H1 (cell line): ENCODE measurements at regions not wholly inside any gene's neighbourhood (a gene's known extent, or its start where the extent isn't known, plus 50 kb on each side); places are given as distances from the start of the nearest gene placed in this dataset.

Experiments used
- CTCF ChIA-PET: fragments of 300-600 bp; sonication (Branson Sonifier 250); formaldehyde crosslinking; loops from one replicate; lab custom pipeline; 2021; ENCODE audit not compliant: partially characterized antibody; lab: Charles Lee
- POLR2A ChIA-PET: fragments of 300-600 bp; sonication (Branson Sonifier 250); formaldehyde crosslinking; loops from one replicate; lab custom pipeline; 2021; ENCODE audit warnings: inconsistent platforms; ENCODE audit not compliant: partially characterized antibody; lab: Charles Lee
- DNase-seq, 2 experiments: peaks; one replicate each; pipeline versions ENCODE4 v3.0.0 to v3.0.0-alpha.2; 2010 to 2022; ENCODE audit warnings: low spot score in 2 of 2, low read depth in 1 of 2, mixed read lengths in 1 of 2
- FAIRE-seq: peaks from 2 replicates; lab custom pipeline; 2011; peaks lifted over from hg19 to GRCh38; lab: Jason Lieb, UNC
- H2AFZ ChIP-seq: 2 replicates; pipeline ENCODE4 v1.8.1; 2012; ENCODE audit warnings: low read length, inconsistent platforms
- H2AK5ac ChIP-seq: 2 replicates; pipeline ENCODE4 v1.6.1; 2013; ENCODE audit warnings: low read depth, low read length
- H2BK120ac ChIP-seq: replicated peaks from 2 replicates; pipeline ENCODE3; 2013; ENCODE audit warnings: low read depth, low read length, inconsistent platforms
- H2BK12ac ChIP-seq: 2 replicates; pipeline ENCODE4 v1.6.1; 2013; ENCODE audit warnings: low read depth, low read length
- H2BK15ac ChIP-seq: 2 replicates; pipeline ENCODE4 v1.6.1; 2013; ENCODE audit warnings: low read length
- H2BK20ac ChIP-seq: 2 replicates; pipeline ENCODE4 v1.6.1; 2013; ENCODE audit warnings: low read length
- H2BK5ac ChIP-seq: 2 replicates; pipeline ENCODE4 v1.6.1; 2013; ENCODE audit warnings: low read depth, low read length
- H3K14ac ChIP-seq: 2 replicates; pipeline ENCODE4 v1.6.1; 2013; ENCODE audit warnings: inconsistent platforms; ENCODE audit not compliant: insufficient read length
- H3K18ac ChIP-seq: 2 replicates; pipeline ENCODE4 v1.6.1; 2013; ENCODE audit warnings: low read length; ENCODE audit errors: extremely low read depth
- H3K23ac ChIP-seq: 2 replicates; pipeline ENCODE4 v1.6.1; 2013; ENCODE audit warnings: inconsistent platforms; ENCODE audit not compliant: insufficient read length
- H3K23me2 ChIP-seq: 2 replicates; pipeline ENCODE4 v1.6.1; 2013; ENCODE audit warnings: low read depth, low read length
- H3K27ac ChIP-seq: 2 replicates; pipeline ENCODE4 v1.6.1; 2011; ENCODE audit warnings: low read depth, low read length, inconsistent platforms
- H3K27me3 ChIP-seq, 4 experiments: replicated peaks in 1 of 4; 1 replicate in 1 of 4; 2 replicates in 3 of 4; pipeline versions ENCODE4 v1.6.1 to v1.8.1; 2011 to 2013; ENCODE audit warnings: low read length in 3 of 4, mild to moderate bottlenecking in 3 of 4, inconsistent platforms in 2 of 4, mixed read lengths in 2 of 4, moderate library complexity in 1 of 4; ENCODE audit not compliant: control insufficient read depth in 3 of 4, insufficient read depth in 3 of 4; ENCODE audit errors: extremely low read depth in 1 of 4
- H3K36me3 ChIP-seq, 4 experiments: 2 replicates each; pipeline versions ENCODE4 v1.6.1 to v1.8.1; 2011 to 2013; ENCODE audit warnings: mild to moderate bottlenecking in 4 of 4, low read length in 3 of 4, moderate library complexity in 2 of 4, control low read depth in 1 of 4, inconsistent platforms in 1 of 4; ENCODE audit not compliant: insufficient read depth in 4 of 4, control insufficient read depth in 2 of 4
- H3K4ac ChIP-seq: replicated peaks from 2 replicates; pipeline ENCODE3; 2013; ENCODE audit warnings: low read length, low read depth, mixed read lengths, inconsistent platforms; ENCODE audit not compliant: insufficient read length
- H3K4me1 ChIP-seq, 4 experiments: replicated peaks in 1 of 4; 1 replicate in 1 of 4; 2 replicates in 3 of 4; pipeline versions ENCODE4 v1.6.1 to v1.8.1; 2011 to 2013; ENCODE audit warnings: low read length in 3 of 4, inconsistent platforms in 2 of 4, mixed read lengths in 1 of 4; ENCODE audit not compliant: insufficient read depth in 4 of 4, control insufficient read depth in 3 of 4
- H3K4me2 ChIP-seq, 2 experiments: 2 replicates each; pipeline versions ENCODE4 v1.6.1 to v1.8.1; 2011 to 2013; ENCODE audit warnings: low read depth in 2 of 2, low read length in 2 of 2, control low read depth in 1 of 2, inconsistent platforms in 1 of 2, mild to moderate bottlenecking in 1 of 2; ENCODE audit not compliant: insufficient read depth in 1 of 2
- H3K4me3 ChIP-seq, 4 experiments: fragments of 200-600, 300-600 bp in 1 of 4; sonication (generic), shearing (Covaris generic), sonication (Bioruptor Twin) in 1 of 4; 2 replicates each; pipeline versions ENCODE4 v1.5.1 to v1.8.1; 2011 to 2016; ENCODE audit warnings: low read length in 4 of 4, low read depth in 3 of 4, control low read depth in 2 of 4, inconsistent platforms in 2 of 4, mild to moderate bottlenecking in 2 of 4, mixed read lengths in 1 of 4, moderate library complexity in 1 of 4; ENCODE audit not compliant: insufficient read depth in 2 of 4; ENCODE audit errors: extremely low read depth in 1 of 4
- H3K56ac ChIP-seq: replicated peaks from 2 replicates; pipeline ENCODE3; 2013; ENCODE audit warnings: low read depth, mild to moderate bottlenecking, mixed read lengths, low read length, inconsistent platforms; ENCODE audit not compliant: insufficient read length
- H3K79me1 ChIP-seq: 2 replicates; pipeline ENCODE4 v1.6.1; 2013; ENCODE audit warnings: low read depth, low read length, control low read depth
- H3K79me2 ChIP-seq, 2 experiments: 2 replicates each; pipeline versions ENCODE4 v1.6.1 to v1.8.1; 2012 to 2013; ENCODE audit warnings: low read length in 2 of 2, mild to moderate bottlenecking in 2 of 2, inconsistent platforms in 1 of 2; ENCODE audit not compliant: insufficient read depth in 2 of 2, control insufficient read depth in 1 of 2
- H3K9ac ChIP-seq, 4 experiments: replicated peaks in 1 of 4; 1 replicate in 1 of 4; 2 replicates in 3 of 4; pipeline versions ENCODE4 v1.6.1 to v1.8.1; 2011 to 2013; ENCODE audit warnings: low read depth in 3 of 4, low read length in 3 of 4, control low read depth in 2 of 4, mild to moderate bottlenecking in 2 of 4, moderate library complexity in 2 of 4, inconsistent platforms in 1 of 4; ENCODE audit errors: extremely low read depth in 1 of 4
- H3K9me3 ChIP-seq, 2 experiments: 2 replicates each; pipeline versions ENCODE4 v1.6.1 to v1.8.1; 2012 to 2013; ENCODE audit warnings: mild to moderate bottlenecking in 2 of 2, moderate library complexity in 2 of 2, control low read depth in 1 of 2, inconsistent platforms in 1 of 2, low read depth in 1 of 2, low read length in 1 of 2, mixed read lengths in 1 of 2; ENCODE audit not compliant: insufficient read depth in 2 of 2
- H4K20me1 ChIP-seq, 2 experiments: replicated peaks in 1 of 2; 2 replicates each; pipeline versions ENCODE3 to v1.8.1; 2011 to 2013; ENCODE audit warnings: inconsistent platforms in 2 of 2, low read length in 2 of 2, mild to moderate bottlenecking in 1 of 2; ENCODE audit not compliant: insufficient read depth in 2 of 2, control insufficient read depth in 1 of 2
- H4K5ac ChIP-seq: 2 replicates; pipeline ENCODE4 v1.6.1; 2013; ENCODE audit warnings: low read length, low read depth, mixed read lengths, inconsistent platforms; ENCODE audit not compliant: insufficient read length
- H4K8ac ChIP-seq: 2 replicates; pipeline ENCODE4 v1.8.0; 2013; ENCODE audit warnings: mild to moderate bottlenecking, moderate library complexity, low read length, inconsistent platforms; ENCODE audit not compliant: insufficient read depth; ENCODE audit errors: extremely low read depth
- H4K91ac ChIP-seq: replicated peaks from 2 replicates; pipeline ENCODE3; 2013; ENCODE audit warnings: low read length, mixed read lengths, inconsistent platforms; ENCODE audit not compliant: insufficient read length
- CTBP2 ChIP-seq: IDR thresholded peaks from 2 replicates; pipeline ENCODE4 v1.7.0; 2011; ENCODE audit warnings: borderline replicate concordance, mild to moderate bottlenecking, moderate library complexity, mixed read lengths, low read length; ENCODE audit not compliant: insufficient read depth, insufficient read length
- GTF2F1 ChIP-seq: IDR thresholded peaks from 2 replicates; pipeline ENCODE4 v1.6.1; 2012; ENCODE audit warnings: low read depth, low read length, improper control_type of control experiment, borderline replicate concordance
- RBBP5 ChIP-seq: IDR thresholded peaks from 2 replicates; pipeline ENCODE4 v1.7.1; 2012; ENCODE audit warnings: low read depth, mild to moderate bottlenecking, inconsistent platforms, low read length, moderate library complexity, borderline replicate concordance
- SAP30 ChIP-seq: fragments of 300-600 bp; sonication (generic); IDR thresholded peaks from 2 replicates; pipeline ENCODE4 v1.7.1; 2012; ENCODE audit warnings: low read length, moderate library complexity, mild to moderate bottlenecking, inconsistent platforms; ENCODE audit not compliant: insufficient read depth, insufficient replicate concordance
- SP1 ChIP-seq: IDR thresholded peaks from 2 replicates; pipeline ENCODE4 v1.6.1; 2011; ENCODE audit warnings: low read depth, low read length
- TAF1 ChIP-seq: IDR thresholded peaks from 2 replicates; pipeline ENCODE4 v1.6.1; 2011; ENCODE audit warnings: mild to moderate bottlenecking, low read depth, low read length
- YY1 ChIP-seq: IDR thresholded peaks from 2 replicates; pipeline ENCODE4 v1.6.1; 2011; ENCODE audit warnings: low read depth, mild to moderate bottlenecking, low read length
- WGBS, 2 experiments: shearing (Covaris generic) in 1 of 2; methylation state at CpG; one replicate each; pipeline versions ENCODE4 v1.1.6 to v1.1.7; 2013 to 2015; ENCODE audit warnings: low lambda C conversion rate in 2 of 2, mixed read lengths in 2 of 2, inconsistent platforms in 1 of 2, low coverage in 1 of 2, missing lambda C conversion rate in 1 of 2; ENCODE audit not compliant: insufficient replicate concordance in 2 of 2, insufficient coverage in 1 of 2, insufficient read length in 1 of 2; ENCODE audit errors: extremely low coverage in 1 of 2, missing lambda C conversion rate in 1 of 2; 5-methylcytosine and 5-hydroxymethylcytosine counted together
- TF ChIP-seq, protein P1 (sequence below): IDR thresholded peaks from 2 replicates; pipeline ENCODE4 v1.6.1; 2011; ENCODE audit warnings: low read depth, mild to moderate bottlenecking, low read length; ENCODE audit not compliant: insufficient read depth
- TF ChIP-seq, protein P2 (sequence below): IDR thresholded peaks from 2 replicates; pipeline ENCODE4 v1.6.1; 2012; ENCODE audit warnings: low read length, inconsistent platforms

DNA sequence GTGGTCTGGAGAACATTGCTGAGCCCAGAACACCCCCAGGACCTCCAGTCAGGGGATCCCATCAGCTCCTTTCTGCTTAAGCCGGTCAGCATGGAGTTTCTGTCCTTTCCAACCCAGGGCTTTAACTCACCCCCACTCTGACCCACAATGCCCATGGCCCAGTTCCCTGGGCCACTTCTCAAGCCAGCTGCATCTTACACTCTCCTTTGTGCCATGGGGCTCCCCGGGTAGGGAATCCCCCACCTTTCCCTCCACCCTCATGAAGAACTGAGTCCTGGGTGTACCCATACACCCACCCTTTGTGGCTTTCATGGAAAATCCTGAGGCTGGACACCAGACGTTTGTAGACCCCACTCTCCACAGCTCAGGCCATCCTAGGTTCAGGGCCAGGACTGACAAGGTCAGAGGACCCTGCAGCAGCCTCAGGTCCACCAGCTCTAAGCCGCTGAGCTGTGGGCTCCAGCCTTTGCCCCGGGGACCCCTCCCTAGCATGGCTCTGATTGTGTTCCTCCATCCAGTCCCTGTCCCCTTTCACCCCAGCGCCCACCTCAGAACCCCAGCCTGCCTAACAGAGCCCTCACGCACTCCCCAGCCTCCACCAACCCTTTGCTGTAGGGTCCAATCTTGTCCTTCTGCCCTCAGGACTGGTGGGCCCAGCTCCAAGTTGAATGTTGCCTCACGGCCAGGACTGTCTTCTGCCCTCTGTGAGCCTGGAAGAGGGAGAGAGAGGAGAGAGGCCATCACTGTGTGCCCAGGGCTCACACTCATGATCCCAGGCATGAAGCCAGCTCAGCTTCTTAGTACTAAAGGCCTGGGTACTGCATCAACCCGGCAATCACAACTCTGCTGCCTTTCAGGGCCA lies 394.8 kb downstream of the MATN1 start:
- Histone ChIP-seq H3K4me2 (no peak overlapping the region), H3K14ac (no peak overlapping the region), H2AFZ (no peak overlapping the region), H4K91ac (no peak overlapping the region), H3K4me1 (no peaks in the 10 kb centered on the region), H3K79me2 (no peaks in the 10 kb centered on the region), H3K56ac (no peak overlapping the region), H3K36me3 (no peaks in the 10 kb centered on the region), H2AK5ac (no peak overlapping the region), H3K4ac (no peak overlapping the region), H2BK12ac (no peak overlapping the region), H2BK15ac (no peak overlapping the region), H3K27ac (no peak overlapping the region), H3K23ac (no peak overlapping the region), H3K9ac (no peak overlapping the region), H4K5ac (no peak overlapping the region), H2BK5ac (no peak overlapping the region), H2BK20ac (no peak overlapping the region), H3K9me3 (no peaks in the 10 kb centered on the region), H2BK120ac (no peak overlapping the region), H4K20me1 (no peaks in the 10 kb centered on the region), H3K23me2 (no peaks in the 10 kb centered on the region), H3K79me1 (no peaks in the 10 kb centered on the region), H4K8ac (0 out of 2 replicates have a peak overlapping the region, but pooled peaks have one; percentile 71), H3K27me3 (no peaks in the 10 kb centered on the region), H3K18ac (no peak overlapping the region), H3K4me3 (no peak overlapping the region)
- no peak for DNase-seq
- FAIRE-seq: no peak
- WGBS, 2 experiments: 90% methylated on average over 9 of the region's 9 CpGs; no CpG with 5 or more reads in 1 of the 2 experiments
- ChIA-PET POLR2A (no interaction called here), CTCF (interaction anchor here (0.7 to 2.8 kb wide), 6 partner anchors 9 to 601 kb away, joined by 3 to 12 read pairs (median 4); no protein-coding TSS in a partner anchor)
- TF ChIP-seq SP1 (no peak), YY1 (no peak), CTBP2 (no peak), GTF2F1 (no peak), TAF1 (no peak), RBBP5 (no peak), SAP30 (no peak)
- TF ChIP-seq, protein P1, sequence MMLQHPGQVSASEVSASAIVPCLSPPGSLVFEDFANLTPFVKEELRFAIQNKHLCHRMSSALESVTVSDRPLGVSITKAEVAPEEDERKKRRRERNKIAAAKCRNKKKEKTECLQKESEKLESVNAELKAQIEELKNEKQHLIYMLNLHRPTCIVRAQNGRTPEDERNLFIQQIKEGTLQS: no peak
- TF ChIP-seq, protein P2, sequence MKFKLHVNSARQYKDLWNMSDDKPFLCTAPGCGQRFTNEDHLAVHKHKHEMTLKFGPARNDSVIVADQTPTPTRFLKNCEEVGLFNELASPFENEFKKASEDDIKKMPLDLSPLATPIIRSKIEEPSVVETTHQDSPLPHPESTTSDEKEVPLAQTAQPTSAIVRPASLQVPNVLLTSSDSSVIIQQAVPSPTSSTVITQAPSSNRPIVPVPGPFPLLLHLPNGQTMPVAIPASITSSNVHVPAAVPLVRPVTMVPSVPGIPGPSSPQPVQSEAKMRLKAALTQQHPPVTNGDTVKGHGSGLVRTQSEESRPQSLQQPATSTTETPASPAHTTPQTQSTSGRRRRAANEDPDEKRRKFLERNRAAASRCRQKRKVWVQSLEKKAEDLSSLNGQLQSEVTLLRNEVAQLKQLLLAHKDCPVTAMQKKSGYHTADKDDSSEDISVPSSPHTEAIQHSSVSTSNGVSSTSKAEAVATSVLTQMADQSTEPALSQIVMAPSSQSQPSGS: no peak
